ENCODE measurements at regions not wholly inside any gene's neighbourhood (a gene's known extent, or its start where the extent isn't known, plus 50 kb on each side); places are given as distances from the start of the nearest gene placed in this dataset.

GRCh38 chr3:73783811-73784210 is 159.1 kb upstream of the PDZRN3 start:
- Histone ChIP-seq H3K9me3 (no peaks in the 10 kb centered on the region), H3K27ac (no peak overlapping the region), H3K36me3 (no peaks in the 10 kb centered on the region), H3K4me1 (peaks cover 7% of the 10 kb centered on the region), H3K27me3 (no peaks in the 10 kb centered on the region), H3K4me3 (no peak overlapping the region)
- no peak for TF ChIP-seq CTCF (IDR thresholded peaks at IDR 0.05)
- no peak for TF ChIP-seq POLR2AphosphoS5 (IDR thresholded peaks at IDR 0.05; ENCODE audit: insufficient read depth in 1 of 2, low read depth in 1 of 2)
- intact Hi-C loops (cut with DNase I) = no loop called here
- DNase-seq (ENCODE audit: extremely low spot score in 2 of 2) = no peak

GRCh38 chr3:73781541-73781940 is 156.8 kb upstream of the PDZRN3 start:
- no peak for TF ChIP-seq POLR2AphosphoS5 (IDR thresholded peaks at IDR 0.05; ENCODE audit: insufficient read depth in 1 of 2, low read depth in 1 of 2)
- TF ChIP-seq POLR2A (IDR thresholded peaks at IDR 0.05) = no peak
- no peak for TF ChIP-seq CTCF (IDR thresholded peaks at IDR 0.05)
- no peak overlapping the region for H3K27ac ChIP-seq

GRCh38 chr3:73774645-73775044 is 149.9 kb upstream of the PDZRN3 start:
- no peak overlapping the region for H3K4me3 ChIP-seq
- no peak for DNase-seq (ENCODE audit: extremely low spot score in 2 of 2)
- H3K36me3 ChIP-seq = no peaks in the 10 kb centered on the region
- intact Hi-C loops (cut with DNase I) = no loop called here
- H3K9me3 ChIP-seq = no peaks in the 10 kb centered on the region
- H3K27ac ChIP-seq = no peak overlapping the region
- no peaks in the 10 kb centered on the region for H3K4me1 ChIP-seq
- TF ChIP-seq CTCF (IDR thresholded peaks at IDR 0.05) (no peak), POLR2AphosphoS5 (IDR thresholded peaks at IDR 0.05; ENCODE audit: insufficient read depth in 1 of 2, low read depth in 1 of 2) (no peak), POLR2A (IDR thresholded peaks at IDR 0.05) (no peak)
- no peaks in the 10 kb centered on the region for H3K27me3 ChIP-seq

More at GRCh38 chr3:73781541-73781940, 156.8 kb upstream of the PDZRN3 start:
- DNase-seq (ENCODE audit: extremely low spot score in 2 of 2) = no peak
- H3K36me3 ChIP-seq = no peaks in the 10 kb centered on the region
- intact Hi-C loops (cut with DNase I) = no loop called here
- no peaks in the 10 kb centered on the region for H3K4me1 ChIP-seq
- H3K4me3 ChIP-seq = no peak overlapping the region
- no peaks in the 10 kb centered on the region for H3K9me3 ChIP-seq
- no peaks in the 10 kb centered on the region for H3K27me3 ChIP-seq

GRCh38 chr3:73773233-73773632 is 148.5 kb upstream of the PDZRN3 start:
- Histone ChIP-seq H3K9me3 (no peaks in the 10 kb centered on the region), H3K36me3 (no peaks in the 10 kb centered on the region), H3K4me1 (no peaks in the 10 kb centered on the region), H3K27ac (peak overlapping the region; percentile 11), H3K27me3 (no peaks in the 10 kb centered on the region), H3K4me3 (no peak overlapping the region)
- intact Hi-C loops (cut with DNase I) = no loop called here
- TF ChIP-seq POLR2AphosphoS5 (IDR thresholded peaks at IDR 0.05; ENCODE audit: insufficient read depth in 1 of 2, low read depth in 1 of 2) (no peak), CTCF (IDR thresholded peaks at IDR 0.05) (no peak), POLR2A (IDR thresholded peaks at IDR 0.05) (no peak)
- no peak for DNase-seq (ENCODE audit: extremely low spot score in 2 of 2)

DNA sequence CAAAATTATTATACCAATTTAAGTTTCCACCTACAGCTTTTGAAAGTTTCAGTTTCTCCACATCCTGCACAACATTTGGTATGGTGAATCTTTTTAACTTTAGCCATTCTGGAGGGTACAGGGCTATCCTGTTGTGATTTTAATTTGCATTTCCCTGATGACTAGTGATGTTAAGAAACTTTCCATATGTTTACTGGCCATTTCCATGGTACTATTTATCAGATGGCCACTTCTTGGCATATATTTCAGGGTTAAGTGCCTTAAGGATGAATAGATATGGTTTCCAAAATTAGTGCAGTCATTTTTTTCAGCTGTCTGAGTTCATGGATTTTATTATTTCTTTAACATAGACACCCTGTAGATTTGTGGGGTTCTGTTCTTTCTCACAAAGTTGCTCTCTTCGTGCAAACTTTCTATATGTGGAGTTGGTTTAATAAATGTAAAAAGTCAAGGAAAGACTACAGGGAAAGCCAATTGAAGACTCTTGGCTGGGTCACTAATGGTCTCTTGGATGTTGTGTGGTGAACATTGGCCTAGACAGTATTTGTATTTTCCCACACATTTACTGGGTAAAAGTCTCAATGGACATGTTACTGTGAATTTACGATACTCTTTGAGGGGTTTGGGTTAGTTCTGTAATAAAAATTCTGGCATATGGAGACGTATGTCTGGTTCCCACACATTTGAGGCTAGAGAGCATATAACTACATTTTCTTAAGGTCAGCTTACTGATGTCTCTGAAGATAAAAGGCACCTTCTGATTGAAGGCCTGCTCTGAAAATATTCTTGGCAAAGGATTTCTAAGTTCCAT is 147.5 kb upstream of the PDZRN3 start:
- H3K4me1 ChIP-seq = no peaks in the 10 kb centered on the region
- H3K4me3 ChIP-seq = no peak overlapping the region
- no peaks in the 10 kb centered on the region for H3K36me3 ChIP-seq
- H3K27me3 ChIP-seq = no peaks in the 10 kb centered on the region
- H3K27ac ChIP-seq = no peak overlapping the region
- TF ChIP-seq POLR2AphosphoS5 (IDR thresholded peaks at IDR 0.05; ENCODE audit: insufficient read depth in 1 of 2, low read depth in 1 of 2) (no peak), POLR2A (IDR thresholded peaks at IDR 0.05) (no peak), CTCF (IDR thresholded peaks at IDR 0.05) (no peak)
- intact Hi-C loops (cut with DNase I) = no loop called here
- DNase-seq (ENCODE audit: extremely low spot score in 2 of 2) = no peak
- H3K9me3 ChIP-seq = no peaks in the 10 kb centered on the region

Measured in vagina (tissue), 2 donors.